Jurkat, Clone E6-1 (cell line): ENCODE measurements at regions not wholly inside any gene's neighbourhood (a gene's known extent, or its start where the extent isn't known, plus 50 kb on each side); places are given as distances from the start of the nearest gene placed in this dataset.
"Not testable (repeated sequence)": the region's sequence is repeated elsewhere in the genome, so short reads cannot be mapped to it uniquely, and the experiment has no call there.

ENCODE experiments used
- DNase-seq: peaks from one replicate; pipeline ENCODE4 v3.0.0-alpha.2; 2011; ENCODE audit warnings: low read depth, low spot score
- H3K4me3 ChIP-seq: 2 replicates; pipeline ENCODE4 v1.5.1; 2011; ENCODE audit warnings: mild to moderate bottlenecking, low read length, control low read depth, moderate library complexity

GRCh38 chr6:4660377-4661321, 115.6 kb upstream of the CDYL start:
- no peak for DNase-seq
- no peak overlapping the region for H3K4me3 ChIP-seq

DNA sequence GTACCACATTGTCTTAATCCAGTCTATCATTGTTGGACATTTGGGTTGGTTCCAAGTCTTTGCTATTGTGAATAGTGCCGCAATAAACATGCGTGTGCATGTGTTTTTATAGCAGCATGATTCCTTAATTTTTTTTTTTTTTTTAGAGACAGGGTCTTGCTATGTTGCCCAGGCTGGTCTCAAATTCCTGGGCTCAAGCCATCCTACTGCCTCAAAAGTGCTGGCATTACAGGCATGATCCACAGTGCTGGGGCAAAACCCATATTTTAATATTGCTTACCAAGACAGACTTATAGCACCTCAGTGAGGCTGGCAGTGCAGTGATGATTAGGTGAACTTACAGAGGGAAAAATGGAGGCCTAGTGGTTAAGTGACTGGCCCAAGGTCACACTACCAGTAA, 116.5 kb upstream of the CDYL start:
- not testable (repeated sequence) for DNase-seq, H3K4me3 ChIP-seq

DNA sequence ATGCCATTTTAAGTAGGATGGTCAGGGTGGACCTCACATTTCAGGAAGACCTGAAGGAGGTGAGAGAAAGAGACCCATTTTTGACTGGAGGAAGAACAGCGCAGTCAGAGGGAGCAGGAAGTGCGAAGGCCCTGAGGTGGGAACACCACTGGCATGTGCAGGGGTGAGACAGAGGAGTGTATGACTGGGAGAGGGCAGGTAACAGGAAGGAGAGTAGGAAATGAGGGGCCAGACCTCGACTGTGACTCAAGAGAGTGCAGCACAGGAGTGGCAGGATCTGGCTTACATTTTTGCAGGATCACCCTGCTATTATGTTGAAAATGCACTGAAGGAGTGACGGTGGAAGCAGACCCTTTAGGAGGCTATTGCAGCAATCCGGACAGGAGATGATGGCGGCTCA, 117.7 kb upstream of the CDYL start:
- DNase-seq, result no peak
- no peak overlapping the region for H3K4me3 ChIP-seq

- DNase-seq, result no peak
- H3K4me3 ChIP-seq, result no peak overlapping the region
Observed at GRCh38 chr6:4656106-4656505, 120.1 kb upstream of the CDYL start.

DNA sequence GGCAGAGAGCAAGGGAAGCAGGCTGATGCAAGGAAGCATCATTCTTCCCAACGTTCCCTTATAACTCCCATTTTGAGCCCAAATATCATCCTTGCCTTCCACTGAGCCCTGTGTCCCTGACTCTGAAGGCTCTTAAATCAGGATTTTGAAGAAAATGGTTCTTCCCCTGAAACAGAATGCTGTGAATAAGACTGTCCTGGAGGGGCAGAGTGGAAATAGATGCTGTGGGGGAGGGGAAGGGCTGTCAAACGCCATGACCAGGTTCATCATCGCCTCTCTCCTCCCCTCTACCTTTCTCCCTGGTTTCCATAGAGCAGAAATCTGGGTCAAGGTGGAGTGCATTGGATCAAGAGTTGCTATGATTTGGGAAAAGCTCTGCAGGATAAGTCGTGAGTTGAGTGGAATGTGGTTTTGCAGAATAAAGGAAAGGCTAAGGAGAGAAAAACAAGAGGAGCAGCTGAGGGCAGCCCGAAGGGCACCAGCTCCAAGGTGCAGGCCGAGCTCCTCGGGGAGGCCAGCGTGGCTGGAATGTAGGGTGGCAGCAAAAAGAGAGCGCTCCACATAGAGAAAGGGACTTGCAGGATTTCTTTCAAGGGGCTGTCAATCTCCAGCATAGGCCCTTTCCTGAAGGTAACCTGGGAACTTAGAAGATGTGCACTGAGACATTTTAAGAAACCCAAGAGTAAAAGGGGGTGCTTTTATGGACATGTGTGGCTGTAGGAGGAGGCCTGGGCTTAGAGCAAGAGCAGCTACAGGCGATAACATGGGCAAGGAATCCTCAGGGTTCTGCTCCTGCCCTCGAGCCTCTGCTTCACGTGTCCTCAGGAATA, 120.8 kb upstream of the CDYL start:
- DNase-seq, result no peak
- H3K4me3 ChIP-seq, result no peak overlapping the region

DNA sequence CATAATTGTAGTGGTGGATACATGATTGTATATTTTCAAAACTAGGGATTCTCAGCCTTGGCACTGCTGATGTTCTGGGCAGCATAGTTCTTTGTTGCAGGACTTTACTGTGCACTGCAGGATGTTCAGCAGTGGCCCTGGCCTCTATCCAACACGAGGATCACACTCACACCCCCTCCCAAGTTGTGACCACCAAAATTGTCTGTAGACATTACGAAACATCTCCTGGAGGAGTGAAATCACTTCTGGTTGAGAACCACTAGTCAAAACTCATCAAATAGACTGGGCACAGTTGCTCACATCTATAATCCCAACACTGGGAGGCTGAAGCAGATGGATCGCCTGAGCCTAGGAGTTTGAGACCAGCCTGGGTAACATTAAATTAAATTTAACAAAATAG, 123.1 kb upstream of the CDYL start:
- H3K4me3 ChIP-seq, result no peak overlapping the region
- no peak for DNase-seq

GRCh38 chr6:4651831-4652467, 124.3 kb upstream of the CDYL start:
- no peak for DNase-seq
- H3K4me3 ChIP-seq, result no peak overlapping the region

DNA sequence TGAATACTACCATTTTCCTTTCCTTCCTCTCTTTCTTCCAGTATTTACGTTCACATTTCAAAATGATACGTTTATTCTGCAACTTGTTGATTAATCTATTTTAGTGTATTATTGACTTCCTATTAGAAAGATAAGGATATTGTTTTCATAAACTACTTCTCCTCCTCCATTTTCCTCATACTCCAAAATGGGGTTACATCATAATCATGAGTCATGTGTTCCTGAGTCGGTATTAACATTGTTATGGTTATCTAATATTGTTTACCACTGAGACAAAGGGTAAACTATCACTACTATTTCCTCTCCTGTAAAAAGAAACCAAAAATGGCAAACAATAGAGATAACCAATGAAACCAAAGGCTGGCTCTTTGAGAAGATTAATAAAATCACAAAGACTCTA, 126.5 kb upstream of the CDYL start:
- DNase-seq, result no peak
- no peak overlapping the region for H3K4me3 ChIP-seq

DNA sequence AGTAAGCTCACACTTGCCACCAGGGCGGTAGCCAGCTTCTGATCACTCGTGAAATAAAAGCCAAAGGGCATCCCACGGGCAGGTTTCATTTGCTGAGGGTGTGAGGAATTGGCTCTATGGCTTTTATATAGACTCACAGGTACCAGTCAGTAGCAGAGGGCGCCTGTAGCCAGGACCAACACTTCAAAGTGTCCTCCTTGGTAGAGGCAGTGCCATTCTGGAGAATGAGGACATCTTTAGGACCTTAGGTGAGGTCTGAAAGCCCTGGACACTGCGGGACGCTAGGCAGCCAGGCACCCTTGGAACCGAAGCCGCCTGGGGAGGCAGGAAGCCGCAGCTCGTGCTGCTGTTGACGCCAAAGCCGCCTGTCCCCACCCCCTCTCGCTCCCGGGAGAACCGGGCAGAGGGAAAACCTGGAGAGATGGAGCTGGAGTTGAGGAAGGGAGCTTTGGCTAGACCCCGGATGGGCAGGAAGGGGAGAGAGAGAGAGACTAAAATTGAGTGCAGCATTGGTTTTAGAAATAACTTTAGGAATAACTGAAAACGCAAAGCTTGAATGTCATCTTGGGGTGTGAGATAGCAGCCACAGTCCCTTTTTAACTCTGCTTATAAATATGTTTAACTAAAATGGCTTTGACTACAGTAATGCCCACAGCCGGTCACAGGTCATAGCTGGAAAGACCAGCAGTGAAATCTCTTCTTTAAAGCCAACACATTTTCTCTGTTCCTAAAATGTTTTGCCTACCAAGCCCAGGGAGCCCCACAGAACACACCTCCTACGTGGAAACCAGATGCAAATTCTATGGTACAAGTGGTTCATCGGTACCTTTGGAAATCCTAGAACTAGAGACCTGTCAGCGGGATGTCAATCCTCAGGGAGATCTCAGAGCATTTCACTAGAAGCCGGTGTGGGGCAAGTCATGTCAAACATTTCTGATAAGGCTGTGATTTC, 128.5 kb upstream of the CDYL start:
- peak; percentile 18 for DNase-seq
- H3K4me3 ChIP-seq, result no peak overlapping the region

- no peak for DNase-seq
- no peak overlapping the region for H3K4me3 ChIP-seq
Observed at GRCh38 chr6:4645713-4646360, 130.4 kb upstream of the CDYL start.

DNA sequence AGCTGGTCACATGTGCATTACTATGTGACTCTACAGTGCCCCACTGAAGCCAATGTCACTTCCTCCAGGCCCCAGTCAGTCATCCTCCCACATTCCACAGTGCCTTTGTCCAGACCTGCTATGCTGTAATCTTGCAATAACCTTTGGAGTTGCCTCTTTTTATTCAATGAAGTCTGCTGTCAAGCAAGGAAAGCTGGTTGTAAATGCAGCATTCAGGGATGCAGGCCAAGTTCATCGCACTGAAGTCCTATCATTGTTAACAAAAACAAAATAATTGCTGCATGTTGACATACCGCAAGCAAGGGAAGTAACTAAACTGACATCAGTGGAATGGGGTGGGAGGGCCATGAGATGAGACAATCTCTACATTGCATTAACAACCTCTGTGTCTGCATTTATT, 131.2 kb upstream of the CDYL start:
- DNase-seq, result no peak
- H3K4me3 ChIP-seq, result no peak overlapping the region

DNA sequence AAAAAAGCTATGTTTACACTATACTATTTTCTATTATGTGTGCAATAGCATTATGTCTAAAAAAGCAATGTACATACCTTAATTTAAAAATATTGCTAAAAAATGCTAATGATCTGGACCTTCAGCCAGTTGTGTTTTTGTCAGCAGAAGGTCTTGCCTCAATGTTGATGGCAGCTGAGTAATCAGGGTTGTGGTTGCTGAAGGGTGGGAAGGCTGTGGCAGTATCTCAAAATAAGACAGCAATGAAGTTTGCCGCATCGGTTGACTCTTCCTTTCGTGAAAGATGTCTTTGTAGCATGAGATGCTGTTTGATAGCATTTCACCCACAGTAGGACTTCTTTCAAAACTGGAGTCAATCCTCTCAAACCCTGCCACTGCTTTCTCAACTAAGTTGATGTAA, 134.7 kb upstream of the CDYL start:
- DNase-seq, result no peak
- no peak overlapping the region for H3K4me3 ChIP-seq

DNA sequence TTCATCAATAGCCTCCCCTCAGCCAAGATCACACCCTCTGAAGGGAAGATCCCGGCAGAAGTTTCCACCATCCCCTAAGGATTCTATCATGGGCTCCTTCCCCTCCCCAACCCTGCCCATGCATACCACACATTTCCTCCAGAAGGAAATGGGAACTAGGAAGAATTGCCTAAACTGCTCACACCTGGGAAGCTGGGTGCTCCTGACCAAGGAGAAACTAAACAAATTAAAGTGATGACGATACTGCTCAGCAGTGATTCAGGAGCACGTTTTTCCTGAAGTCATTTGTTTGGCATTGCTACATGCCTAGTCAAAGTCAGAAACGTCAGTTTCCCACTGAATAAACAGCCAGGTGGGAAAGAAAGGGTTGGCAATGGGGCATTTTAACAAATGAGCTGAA, 136.1 kb upstream of the CDYL start:
- no peak for DNase-seq
- H3K4me3 ChIP-seq, result no peak overlapping the region

DNA sequence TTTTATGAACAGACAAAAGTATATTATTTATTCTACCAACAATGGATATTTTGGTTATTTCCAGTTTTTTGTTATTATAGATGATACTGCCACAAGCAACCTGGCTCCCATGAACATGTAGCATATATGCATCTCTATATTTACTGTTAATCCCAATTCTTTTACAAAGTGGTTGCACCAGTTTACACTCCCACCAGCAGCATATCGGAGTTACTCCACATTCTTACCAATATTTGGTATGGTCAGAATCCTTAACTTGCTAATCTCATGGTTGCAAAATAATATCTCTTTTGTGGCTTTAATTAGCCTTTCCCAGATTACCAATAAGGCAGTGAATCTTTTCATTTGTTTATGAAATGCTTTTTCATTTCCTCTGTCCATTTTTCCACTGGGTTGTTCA, 137.6 kb upstream of the CDYL start:
- DNase-seq, result no peak
- no peak overlapping the region for H3K4me3 ChIP-seq

- DNase-seq, result no peak
- no peak overlapping the region for H3K4me3 ChIP-seq
Observed at GRCh38 chr6:4637691-4638433, 138.3 kb upstream of the CDYL start.

DNA sequence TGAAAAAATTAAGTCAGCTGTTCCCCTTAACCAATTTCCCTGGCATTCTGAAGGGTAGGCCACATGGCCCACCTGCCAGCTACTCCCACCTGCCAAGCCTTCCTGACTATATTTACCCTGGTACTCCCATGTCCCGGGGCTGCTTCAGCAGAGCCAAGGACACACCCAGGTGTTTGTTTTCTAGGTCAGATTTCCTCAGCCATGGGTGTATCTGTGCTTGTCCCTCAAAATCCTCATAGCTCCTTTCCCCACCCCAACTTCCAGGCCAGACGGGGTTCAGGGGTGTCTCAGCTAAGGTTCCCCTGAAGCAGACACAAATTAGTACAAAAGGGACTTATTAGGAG, 139.4 kb upstream of the CDYL start:
- no peak overlapping the region for H3K4me3 ChIP-seq
- DNase-seq, result no peak

DNA sequence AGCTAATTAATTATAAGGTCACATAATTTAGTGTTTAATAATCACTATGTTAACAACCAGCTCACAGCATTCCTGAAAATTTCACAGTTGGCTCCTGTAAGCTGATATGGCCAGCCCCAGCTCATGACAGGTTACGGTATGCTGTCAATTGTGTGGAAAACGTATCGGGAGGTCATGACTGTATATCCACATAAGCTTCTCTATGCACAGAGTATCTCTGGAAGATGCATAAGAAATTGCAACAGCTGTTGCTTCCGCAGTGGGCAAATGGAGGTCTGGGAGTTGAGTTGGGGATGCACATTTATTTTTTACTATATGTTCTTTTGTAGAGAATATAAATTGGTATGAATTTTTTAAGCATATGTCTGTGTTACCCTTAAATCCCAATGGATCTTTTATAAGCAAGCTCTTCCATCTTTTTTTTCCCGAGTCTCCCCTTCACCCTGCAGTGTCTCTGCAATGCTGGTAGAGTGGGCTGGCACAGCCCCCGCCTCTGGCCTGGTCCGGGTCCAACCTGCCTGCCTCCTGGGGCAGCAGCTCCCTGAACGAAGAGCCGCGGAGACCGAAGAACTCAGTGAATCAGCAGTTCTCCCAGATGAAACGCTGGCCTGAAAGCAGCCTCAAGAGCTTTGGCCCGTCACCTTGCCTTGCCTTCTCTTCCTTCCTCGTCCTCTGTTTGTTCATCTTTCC, 139.9 kb upstream of the CDYL start:
- no peak overlapping the region for H3K4me3 ChIP-seq
- DNase-seq, result no peak
